K562 (cell line): ENCODE measurements at regions not wholly inside any gene's neighbourhood (a gene's known extent, or its start where the extent isn't known, plus 50 kb on each side); places are given as distances from the start of the nearest gene placed in this dataset.

Experiments
- ATAC-seq: fragments of 200-7000 bp; cut with Tn5 transposase; 3 replicates; pipeline ENCODE4 v1.9.1; 2020; ENCODE audit warnings: moderate library complexity
- BruUV-seq: library from RNA; stranded (reverse); fragments of 400-500 nt; replicated peaks from 2 replicates; lab custom pipeline; 2021; lab: Mats Ljungman, UMichigan
- CTCF ChIA-PET: fragments of 300-600 bp; formaldehyde crosslinking; extraction: SDS; loops from one replicate; lab custom pipeline; 2021; ENCODE audit warnings: low intra/inter-chr PET ratio; lab: Yijun Ruan, JAX
- POLR2A ChIA-PET: fragments of 300-600, 350-650 bp; sonication (Branson Sonifier 250); formaldehyde crosslinking; extraction: SDS; loops from one replicate; lab custom pipeline; 2021; ENCODE audit warnings: antibody characterized with exemption, inconsistent platforms; lab: Yijun Ruan, JAX
- DNase-seq, 4 experiments: peaks; one replicate each; pipeline versions ENCODE4 v3.0.0 to v3.0.0-alpha.2; 2011 to 2018; ENCODE audit warnings: low spot score in 3 of 4, mixed read lengths in 3 of 4; ENCODE audit errors: extremely low read depth in 1 of 4
- FAIRE-seq: peaks from 2 replicates; lab custom pipeline; 2011; peaks lifted over from hg19 to GRCh38; lab: Jason Lieb, UNC
- H2AFZ ChIP-seq: 2 replicates; pipeline ENCODE4 v1.6.0; 2011; ENCODE audit warnings: low read depth, low read length, control low read depth, inconsistent platforms
- H3K27ac ChIP-seq: fragments of 200-600 bp; 3 replicates; pipeline ENCODE4 v1.8.0; 2011; ENCODE audit warnings: low read depth, mild to moderate bottlenecking, control low read depth, inconsistent platforms, low read length, moderate library complexity, mixed read lengths; ENCODE audit errors: extremely low read depth
- H3K27me3 ChIP-seq, 2 experiments: fragments of 300-600 bp in 1 of 2; 2 replicates in 1 of 2; 3 replicates in 1 of 2; pipeline versions ENCODE4 v1.6.0 to v1.8.0; 2011; ENCODE audit warnings: inconsistent platforms in 2 of 2, low read length in 2 of 2, mild to moderate bottlenecking in 1 of 2, mixed read lengths in 1 of 2, moderate library complexity in 1 of 2; ENCODE audit not compliant: control insufficient read depth in 2 of 2, insufficient read depth in 2 of 2
- H3K36me3 ChIP-seq: fragments of 300-600 bp; 3 replicates; pipeline ENCODE4 v1.8.0; 2011; ENCODE audit warnings: mild to moderate bottlenecking, low read length, inconsistent platforms; ENCODE audit not compliant: control insufficient read depth, insufficient read depth
- H3K4me1 ChIP-seq, 2 experiments: fragments of 200-600 bp in 1 of 2; replicated peaks in 1 of 2; 2 replicates in 1 of 2; 3 replicates in 1 of 2; pipeline versions ENCODE4 v1.5.1 to v1.8.0; 2011; ENCODE audit warnings: inconsistent platforms in 2 of 2, low read length in 2 of 2, mild to moderate bottlenecking in 1 of 2, mixed read lengths in 1 of 2, moderate library complexity in 1 of 2; ENCODE audit not compliant: control insufficient read depth in 2 of 2, insufficient read depth in 2 of 2
- H3K4me2 ChIP-seq: 2 replicates; pipeline ENCODE4 v1.6.1; 2011; ENCODE audit warnings: low read length, control low read depth, inconsistent platforms, mixed read lengths; ENCODE audit not compliant: insufficient read depth
- H3K4me3 ChIP-seq: fragments of 200-600 bp; sonication (generic), shearing (Covaris generic); 2 replicates; pipeline ENCODE4 v1.5.1; 2016; ENCODE audit warnings: control low read depth, inconsistent platforms
- H3K79me2 ChIP-seq: fragments of 200-600 bp; 3 replicates; pipeline ENCODE4 v1.8.0; 2011; ENCODE audit warnings: low read length, inconsistent platforms; ENCODE audit not compliant: control insufficient read depth, insufficient read depth
- H3K9ac ChIP-seq, 2 experiments: 2 replicates each; pipeline versions ENCODE4 v1.6.0 to v1.6.1; 2011; ENCODE audit warnings: low read depth in 2 of 2, low read length in 2 of 2, control low read depth in 1 of 2, inconsistent platforms in 1 of 2, mild to moderate bottlenecking in 1 of 2, mixed read lengths in 1 of 2; ENCODE audit not compliant: insufficient read depth in 1 of 2
- H3K9me1 ChIP-seq: one replicate; pipeline ENCODE4 v1.6.0; 2011; ENCODE audit warnings: inconsistent platforms, mild to moderate bottlenecking, low read length, moderate library complexity; ENCODE audit not compliant: control insufficient read depth, insufficient read depth
- H3K9me3 ChIP-seq: replicated peaks from 2 replicates; pipeline ENCODE4 v1.5.1; 2011; ENCODE audit warnings: low read depth, low read length, inconsistent platforms; ENCODE audit not compliant: control insufficient read depth, insufficient read depth
- H4K20me1 ChIP-seq: replicated peaks from 2 replicates; pipeline ENCODE4 v1.6.1; 2011; ENCODE audit warnings: low read length, inconsistent platforms, mixed read lengths; ENCODE audit not compliant: control insufficient read depth, insufficient read depth
- BACH1 ChIP-seq: fragments of 200-800 bp; sonication (Bioruptor generic); IDR thresholded peaks from 2 replicates; pipeline ENCODE4 v1.6.1; 2016; ENCODE audit warnings: missing genetic modification characterization, missing compliant biosample characterization
- CHCHD3 ChIP-seq: fragments of 250-450 bp; sonication (Bioruptor Pico); IDR thresholded peaks from 2 replicates; pipeline ENCODE4 v2.1.2; 2022; ENCODE audit warnings: mild to moderate bottlenecking
- DPF2 ChIP-seq: fragments of 450-650 bp; IDR thresholded peaks from 2 replicates; pipeline ENCODE4 v1.6.1; 2016
- EHMT2 ChIP-seq: fragments of 450-650 bp; IDR thresholded peaks from 2 replicates; pipeline ENCODE4 v1.6.1; 2018; ENCODE audit warnings: antibody characterized with exemption
- ELF2 ChIP-seq: fragments of 250-450 bp; sonication (Bioruptor Pico); IDR thresholded peaks from 2 replicates; pipeline ENCODE4 v1.5.0; 2021; ENCODE audit warnings: mild to moderate bottlenecking
- ERF ChIP-seq: fragments of 450-650 bp; formaldehyde crosslinking; IDR thresholded peaks from 2 replicates; pipeline ENCODE4 v1.4.0; 2020; ENCODE audit warnings: mild to moderate bottlenecking, mixed read lengths
- ETS2 ChIP-seq: IDR thresholded peaks from 2 replicates; pipeline ENCODE4 v1.6.1; 2016; ENCODE audit warnings: borderline replicate concordance, missing genetic modification characterization, mild to moderate bottlenecking, moderate library complexity, missing compliant biosample characterization; ENCODE audit not compliant: poor library complexity, severe bottlenecking
- HES1 ChIP-seq: fragments of 450-650 bp; IDR thresholded peaks from 2 replicates; pipeline ENCODE4 v1.6.1; 2016; ENCODE audit warnings: low read depth, mild to moderate bottlenecking, moderate library complexity
- HNRNPK ChIP-seq: fragments of 200-400 bp; formaldehyde crosslinking; IDR thresholded peaks from one replicate; pipeline ENCODE4 v1.6.1; 2018; ENCODE audit warnings: mild to moderate bottlenecking, low read depth, low read length; ENCODE audit not compliant: poor library complexity, severe bottlenecking
- IRF1 ChIP-seq: sonication (generic); formaldehyde crosslinking; IDR thresholded peaks from 2 replicates; pipeline ENCODE4 v1.8.0; 2022; ENCODE audit warnings: missing genetic modification reagents, mild to moderate bottlenecking, borderline replicate concordance
- MIER1 ChIP-seq: fragments of 450-650 bp; IDR thresholded peaks from 2 replicates; pipeline ENCODE4 v1.6.1; 2016; ENCODE audit warnings: antibody characterized with exemption, mild to moderate bottlenecking, low read depth
- MITF ChIP-seq: IDR thresholded peaks from 2 replicates; pipeline ENCODE4 v1.6.1; 2014; ENCODE audit warnings: antibody characterized with exemption
- PHB2 ChIP-seq: fragments of 450-650 bp; IDR thresholded peaks from 2 replicates; pipeline ENCODE4 v1.6.1; 2017; ENCODE audit warnings: low read depth
- POLR2G ChIP-seq: fragments of 200-400 bp; formaldehyde crosslinking; IDR thresholded peaks from 2 replicates; pipeline ENCODE4 v1.6.1; 2017; ENCODE audit warnings: low read depth, mild to moderate bottlenecking, antibody characterized with exemption, low read length, moderate library complexity
- SNRNP70 ChIP-seq: fragments of 200-400 bp; formaldehyde crosslinking; optimal IDR thresholded peaks from 2 replicates; pipeline ENCODE3; 2017; ENCODE audit warnings: low read depth, low read length
- TCF7L2 ChIP-seq: fragments of 150-350 bp; IDR thresholded peaks from 2 replicates; pipeline ENCODE4 v1.6.1; 2016; ENCODE audit warnings: low read depth, mild to moderate bottlenecking, low read length, moderate library complexity
- UBTF ChIP-seq, 2 experiments: IDR thresholded peaks; 2 replicates each; pipeline ENCODE4 v1.6.1; 2012; ENCODE audit warnings: improper control_type of control experiment in 2 of 2, low read depth in 2 of 2, low read length in 2 of 2, borderline replicate concordance in 1 of 2
- ZFP1 ChIP-seq: fragments of 450-650 bp; formaldehyde crosslinking; IDR thresholded peaks from 2 replicates; pipeline ENCODE4 v1.4.0; 2020; ENCODE audit warnings: mild to moderate bottlenecking, mixed read lengths
- WGBS: fragments of 100-300 bp; shearing (Covaris generic); methylation state at CpG from one replicate; pipeline ENCODE4 v1.1.6; 2016; ENCODE audit warnings: low coverage, mixed read lengths; ENCODE audit not compliant: insufficient coverage; ENCODE audit errors: missing lambda C conversion rate; 5-methylcytosine and 5-hydroxymethylcytosine counted together
- in situ Hi-C: fragments of 300-500 bp; cut with MboI; formaldehyde crosslinking; loops from 4 replicates; pipeline ENCODE4 v1.15.0; 2018; ENCODE audit warnings: inconsistent platforms, mixed read lengths
- intact Hi-C: fragments of 100-400 bp; cut with micrococcal nuclease; formaldehyde crosslinking; loops from 2 replicates; pipeline ENCODE4 v1.14.2; 2022

- POLR2A ChIA-PET: no interaction called here
- Histone ChIP-seq H3K9ac (no peak overlapping the region), H3K9me1 (no peaks in the 10 kb centered on the region), H3K4me3 (no peak overlapping the region), H2AFZ (no peak overlapping the region), H3K27ac (no peak overlapping the region), H3K9me3 (no peaks in the 10 kb centered on the region), H3K79me2 (no peaks in the 10 kb centered on the region), H3K4me1 (no peaks in the 10 kb centered on the region), H3K27me3 (no peaks in the 10 kb centered on the region), H3K36me3 (no peaks in the 10 kb centered on the region), H3K4me2 (no peak overlapping the region), H4K20me1 (no peaks in the 10 kb centered on the region)
- ATAC-seq (no peak), FAIRE-seq (no peak), DNase-seq (no peak)
- in situ Hi-C loops: no loop called here
- BruUV-seq: no TSS peak
- intact Hi-C loops: no loop called here
- CTCF ChIA-PET: no interaction called here
- WGBS: 0% methylated on average over 3 of the region's 3 CpGs
- TF ChIP-seq MITF (no peak), POLR2G (no peak), DPF2 (no peak), UBTF (IDR thresholded peaks at IDR 0.05; ENCODE audit: borderline replicate concordance in 1 of 2, low read depth in 2 of 2, low read length in 2 of 2) (no peak), MIER1 (no peak), HES1 (no peak), BACH1 (tag) (no peak), SNRNP70 (no peak), ELF2 (CRISPR knock-in tag) (no peak), PHB2 (no peak), CHCHD3 (no peak), ETS2 (tag) (no peak), ERF (CRISPR knock-in tag) (no peak), IRF1 (CRISPR knock-in tag) (no peak), HNRNPK (no peak), TCF7L2 (no peak), ZFP1 (CRISPR knock-in tag) (no peak), EHMT2 (no peak)
Observed at GRCh38 chr14:42047421-42048055, 440.9 kb downstream of the LRFN5 start.
